ENCODE measurements at regions not wholly inside any gene's neighbourhood (a gene's known extent, or its start where the extent isn't known, plus 50 kb on each side); places are given as distances from the start of the nearest gene placed in this dataset.

GRCh38 chr2:74760875-74761630 lies 72.9 kb upstream of the HK2 start:
- no peak for DNase-seq (ENCODE audit: low spot score)

- DNase-seq (ENCODE audit: low spot score), result no peak
Observed at GRCh38 chr2:74762789-74763188, 71.1 kb upstream of the HK2 start.

GRCh38 chr2:74763962-74764428 lies 69.9 kb upstream of the HK2 start:
- DNase-seq (ENCODE audit: low spot score), result no peak

GRCh38 chr2:74764429-74765272 lies 69.3 kb upstream of the HK2 start:
- DNase-seq (ENCODE audit: low spot score), result peak; percentile 26

- no peak for DNase-seq (ENCODE audit: low spot score)
Observed at GRCh38 chr2:74766780-74767179, 67.1 kb upstream of the HK2 start.

GRCh38 chr2:74767618-74768017 lies 66.3 kb upstream of the HK2 start:
- no peak for DNase-seq (ENCODE audit: low spot score)

- DNase-seq (ENCODE audit: low spot score), result no peak
Observed at GRCh38 chr2:74768401-74768914, 65.5 kb upstream of the HK2 start.

- no peak for DNase-seq (ENCODE audit: low spot score)
Observed at GRCh38 chr2:74772046-74772445, 61.9 kb upstream of the HK2 start.

GRCh38 chr2:74777161-74777900 lies 56.6 kb upstream of the HK2 start:
- DNase-seq (ENCODE audit: low spot score), result no peak

- DNase-seq (ENCODE audit: low spot score), result no peak
Observed at GRCh38 chr2:74778381-74779264, 55.3 kb upstream of the HK2 start.

- DNase-seq (ENCODE audit: low spot score), result no peak
Observed at GRCh38 chr2:74779265-74779558, 54.7 kb upstream of the HK2 start.

GRCh38 chr2:74779587-74780135 lies 54.3 kb upstream of the HK2 start:
- no peak for DNase-seq (ENCODE audit: low spot score)

Measured in HuH-7 (cell line).